Suprapubic skin (tissue), 4 donors: ENCODE measurements at regions not wholly inside any gene's neighbourhood (a gene's known extent, or its start where the extent isn't known, plus 50 kb on each side); places are given as distances from the start of the nearest gene placed in this dataset.

Experiments used
- DNase-seq, 2 donors: peaks; one replicate each; pipeline ENCODE4 v3.0.0-alpha.2; 2019; ENCODE audit warnings: low spot score in 2 of 2
- H3K27ac ChIP-seq: fragments of 200-600 bp; sonication (generic); one replicate; pipeline ENCODE4 v1.5.1; 2019
- H3K27me3 ChIP-seq: fragments of 200-600 bp; sonication (generic); one replicate; pipeline ENCODE4 v1.5.1; 2019
- H3K36me3 ChIP-seq: fragments of 200-600 bp; sonication (generic); one replicate; pipeline ENCODE4 v1.5.1; 2019
- H3K4me1 ChIP-seq: fragments of 200-600 bp; sonication (generic); one replicate; pipeline ENCODE4 v1.5.1; 2019
- H3K4me3 ChIP-seq: fragments of 200-600 bp; sonication (generic); one replicate; pipeline ENCODE4 v1.5.1; 2019; ENCODE audit warnings: mild to moderate bottlenecking
- H3K9me3 ChIP-seq: fragments of 200-600 bp; sonication (generic); one replicate; pipeline ENCODE4 v1.5.1; 2019
- EP300 ChIP-seq: sonication (generic); formaldehyde crosslinking; IDR thresholded peaks from one replicate; pipeline ENCODE4 v1.6.1; 2017; ENCODE audit warnings: antibody characterized with exemption
- POLR2A ChIP-seq, 2 donors: fragments of 450-650 bp; IDR thresholded peaks; one replicate each; pipeline ENCODE4 v1.6.1; 2017; ENCODE audit warnings: antibody characterized with exemption in 2 of 2, mild to moderate bottlenecking in 2 of 2, moderate library complexity in 2 of 2
- POLR2AphosphoS5 ChIP-seq, 3 donors: sonication (generic); formaldehyde crosslinking; IDR thresholded peaks; one replicate each; pipeline ENCODE4 v1.6.1; 2017; ENCODE audit warnings: antibody characterized with exemption in 3 of 3
- WGBS: methylation state at CpG from one replicate; pipeline ENCODE4 v1.1.5; 2018; 5-methylcytosine and 5-hydroxymethylcytosine counted together
- TF ChIP-seq, protein P1 (sequence below), 2 donors: fragments of 200-600 bp in 1 of 2; fragments of 450-650 bp in 1 of 2; sonication (generic) in 1 of 2; IDR thresholded peaks; one replicate each; pipeline ENCODE4 v1.5.1; 2016 to 2019; ENCODE audit warnings: antibody characterized with exemption in 2 of 2, mild to moderate bottlenecking in 1 of 2, moderate library complexity in 1 of 2

DNA sequence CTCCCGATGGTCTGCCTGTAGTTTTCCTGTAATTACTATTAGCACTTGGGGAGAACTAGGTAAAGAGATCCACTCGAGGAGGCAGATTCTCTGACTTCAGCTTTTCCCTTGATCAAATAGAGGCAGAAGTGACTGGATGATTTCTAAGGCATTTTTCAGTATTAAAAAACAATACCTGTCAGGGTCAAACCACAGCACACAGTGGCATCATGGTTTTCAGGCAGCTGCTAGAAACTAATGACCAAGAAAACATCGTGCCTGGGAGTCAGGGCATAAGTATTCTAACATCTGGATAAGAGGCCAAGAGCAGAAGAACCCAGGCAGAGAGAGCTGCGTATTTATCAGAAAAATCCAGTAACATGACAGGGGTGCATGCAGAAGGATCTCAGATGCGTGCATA lies 419.9 kb downstream of the TUSC7 start:
- 61% methylated on average over 5 of the region's 5 CpGs for WGBS
- H3K4me3 ChIP-seq = no peak overlapping the region
- TF ChIP-seq POLR2A (IDR thresholded peaks at IDR 0.05) = no peak
- TF ChIP-seq, protein P1, sequence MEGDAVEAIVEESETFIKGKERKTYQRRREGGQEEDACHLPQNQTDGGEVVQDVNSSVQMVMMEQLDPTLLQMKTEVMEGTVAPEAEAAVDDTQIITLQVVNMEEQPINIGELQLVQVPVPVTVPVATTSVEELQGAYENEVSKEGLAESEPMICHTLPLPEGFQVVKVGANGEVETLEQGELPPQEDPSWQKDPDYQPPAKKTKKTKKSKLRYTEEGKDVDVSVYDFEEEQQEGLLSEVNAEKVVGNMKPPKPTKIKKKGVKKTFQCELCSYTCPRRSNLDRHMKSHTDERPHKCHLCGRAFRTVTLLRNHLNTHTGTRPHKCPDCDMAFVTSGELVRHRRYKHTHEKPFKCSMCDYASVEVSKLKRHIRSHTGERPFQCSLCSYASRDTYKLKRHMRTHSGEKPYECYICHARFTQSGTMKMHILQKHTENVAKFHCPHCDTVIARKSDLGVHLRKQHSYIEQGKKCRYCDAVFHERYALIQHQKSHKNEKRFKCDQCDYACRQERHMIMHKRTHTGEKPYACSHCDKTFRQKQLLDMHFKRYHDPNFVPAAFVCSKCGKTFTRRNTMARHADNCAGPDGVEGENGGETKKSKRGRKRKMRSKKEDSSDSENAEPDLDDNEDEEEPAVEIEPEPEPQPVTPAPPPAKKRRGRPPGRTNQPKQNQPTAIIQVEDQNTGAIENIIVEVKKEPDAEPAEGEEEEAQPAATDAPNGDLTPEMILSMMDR (IDR thresholded peaks at IDR 0.05) = no peak
- TF ChIP-seq EP300 = no peak
- no peak for TF ChIP-seq POLR2AphosphoS5 (IDR thresholded peaks at IDR 0.05)
- H3K4me1 ChIP-seq = no peaks in the 10 kb centered on the region
- H3K27ac ChIP-seq = no peak overlapping the region
- H3K9me3 ChIP-seq = no peaks in the 10 kb centered on the region
- no peaks in the 10 kb centered on the region for H3K27me3 ChIP-seq
- no peak for DNase-seq
- H3K36me3 ChIP-seq = no peaks in the 10 kb centered on the region

DNA sequence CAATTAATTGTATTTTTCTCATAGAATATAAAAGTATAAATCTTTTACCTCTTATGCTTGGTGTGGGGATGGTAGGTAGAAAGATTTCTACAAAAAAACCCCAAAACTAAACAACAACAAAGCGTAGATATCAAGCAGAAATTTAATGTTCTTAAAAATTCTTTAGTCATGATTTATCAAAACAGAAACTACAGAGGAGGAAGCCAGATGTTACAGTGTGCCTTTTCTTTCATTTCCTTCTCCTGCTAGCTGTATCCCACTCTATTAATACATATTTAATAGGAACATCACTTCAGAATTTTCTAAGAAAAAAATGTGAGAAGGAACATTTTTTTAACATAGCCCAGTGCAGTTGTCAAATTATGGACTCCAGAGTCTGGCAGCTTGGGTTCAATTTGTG lies 420.6 kb downstream of the TUSC7 start:
- Histone ChIP-seq H3K27ac (no peak overlapping the region), H3K36me3 (no peaks in the 10 kb centered on the region), H3K9me3 (no peaks in the 10 kb centered on the region), H3K4me3 (no peak overlapping the region), H3K4me1 (no peaks in the 10 kb centered on the region), H3K27me3 (no peaks in the 10 kb centered on the region)
- DNase-seq = no peak
- 0% methylated on average over 1 of the region's 1 CpG for WGBS
- TF ChIP-seq, protein P1 (IDR thresholded peaks at IDR 0.05) = no peak
- TF ChIP-seq POLR2A (IDR thresholded peaks at IDR 0.05) (no peak), EP300 (no peak), POLR2AphosphoS5 (IDR thresholded peaks at IDR 0.05) (no peak)

DNA sequence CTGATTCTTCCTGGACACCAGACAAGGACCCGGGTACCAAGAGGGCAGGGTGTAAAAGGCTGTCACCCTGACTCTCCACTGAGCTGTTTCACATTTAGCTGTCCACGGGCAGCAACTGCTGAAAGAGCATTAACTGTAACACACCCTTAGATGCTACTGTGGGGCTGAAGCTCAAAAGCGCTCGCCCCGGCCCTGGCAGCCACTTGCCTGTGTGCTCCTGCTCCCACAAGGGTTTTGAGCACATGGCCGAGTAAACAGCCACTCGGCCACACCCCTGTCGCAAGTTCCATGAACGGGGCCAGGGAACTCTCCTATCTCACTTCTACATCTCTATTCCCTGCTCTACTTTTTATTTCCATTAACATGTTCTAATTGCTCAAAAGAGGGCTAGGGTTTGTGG lies 421.7 kb downstream of the TUSC7 start:
- H3K27ac ChIP-seq = no peak overlapping the region
- H3K36me3 ChIP-seq = no peaks in the 10 kb centered on the region
- no peak overlapping the region for H3K4me3 ChIP-seq
- no peaks in the 10 kb centered on the region for H3K27me3 ChIP-seq
- H3K4me1 ChIP-seq = no peaks in the 10 kb centered on the region
- 36% methylated on average over 9 of the region's 9 CpGs for WGBS
- TF ChIP-seq POLR2A (IDR thresholded peaks at IDR 0.05) = no peak
- H3K9me3 ChIP-seq = no peaks in the 10 kb centered on the region
- no peak for DNase-seq

DNA sequence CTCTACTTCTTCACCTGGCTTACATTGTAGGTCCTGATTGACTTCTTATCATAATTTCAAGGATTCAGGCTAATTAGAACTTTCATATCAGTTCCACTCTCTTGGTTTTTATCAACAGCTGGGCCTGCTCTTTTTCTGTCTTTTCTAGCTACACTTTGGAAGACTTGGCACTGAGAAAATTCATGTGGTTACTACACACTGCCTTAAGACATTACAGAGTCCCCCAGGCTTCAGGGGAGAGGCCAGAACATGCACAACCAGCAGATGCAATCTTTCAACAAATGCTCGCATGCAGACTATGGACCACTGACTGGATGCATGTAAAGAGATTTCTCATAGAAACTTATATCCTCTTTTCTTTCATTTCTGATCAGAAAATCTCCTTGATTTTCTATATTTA lies 423.5 kb downstream of the TUSC7 start:
- WGBS = 83% methylated on average over 1 of the region's 1 CpG
- Histone ChIP-seq H3K4me1 (no peaks in the 10 kb centered on the region), H3K27me3 (no peaks in the 10 kb centered on the region), H3K9me3 (no peaks in the 10 kb centered on the region), H3K4me3 (no peak overlapping the region), H3K36me3 (no peaks in the 10 kb centered on the region), H3K27ac (no peak overlapping the region)
- TF ChIP-seq, protein P1 (IDR thresholded peaks at IDR 0.05) = no peak
- TF ChIP-seq POLR2A (IDR thresholded peaks at IDR 0.05) = no peak
- TF ChIP-seq EP300 = no peak
- no peak for TF ChIP-seq POLR2AphosphoS5 (IDR thresholded peaks at IDR 0.05)
- no peak for DNase-seq

DNA sequence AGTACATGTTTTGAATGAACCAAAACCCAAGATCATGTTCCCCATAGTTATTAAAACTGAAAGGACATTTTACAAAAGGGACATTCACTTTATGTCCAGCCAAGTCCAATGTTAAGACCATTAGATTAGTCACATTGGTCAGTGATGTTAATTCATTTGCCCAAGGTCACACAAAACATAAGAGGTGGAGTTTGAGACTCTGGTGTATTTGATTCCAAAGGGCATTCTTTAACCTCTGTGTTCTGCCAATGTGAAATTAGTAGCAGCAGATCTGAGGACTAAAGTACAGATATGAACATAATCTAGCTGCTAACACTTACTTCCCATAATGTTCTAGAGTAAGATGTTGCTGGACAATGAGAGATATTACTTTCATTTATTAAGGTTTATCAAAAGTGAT lies 425.6 kb downstream of the TUSC7 start:
- Histone ChIP-seq H3K4me3 (no peak overlapping the region), H3K9me3 (no peaks in the 10 kb centered on the region), H3K36me3 (no peaks in the 10 kb centered on the region), H3K27ac (no peak overlapping the region), H3K4me1 (no peaks in the 10 kb centered on the region), H3K27me3 (no peaks in the 10 kb centered on the region)
- no peak for DNase-seq
- no peak for TF ChIP-seq EP300
- TF ChIP-seq POLR2A (IDR thresholded peaks at IDR 0.05) = no peak
- TF ChIP-seq POLR2AphosphoS5 (IDR thresholded peaks at IDR 0.05) = no peak
- TF ChIP-seq, protein P1 (IDR thresholded peaks at IDR 0.05) = no peak

DNA sequence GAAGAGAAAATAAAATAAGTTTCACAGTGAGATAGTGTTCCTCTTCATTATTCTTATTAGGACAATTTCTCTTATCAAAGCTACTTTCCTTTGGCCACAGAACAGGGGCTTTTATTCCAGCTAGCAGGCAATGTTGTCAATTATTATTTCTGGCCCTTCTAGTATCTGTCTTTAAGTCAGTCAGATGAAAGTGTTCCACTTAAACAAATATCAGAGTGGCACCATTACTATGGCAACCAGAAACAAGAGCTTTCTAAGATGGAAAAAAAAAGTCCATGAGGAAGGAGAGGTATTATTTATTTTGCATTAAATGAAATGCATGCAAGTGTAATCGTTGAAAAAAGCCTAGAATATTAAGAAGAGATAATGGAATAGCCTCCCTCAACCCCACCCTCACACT lies 426.4 kb downstream of the TUSC7 start:
- TF ChIP-seq EP300 (no peak), POLR2AphosphoS5 (IDR thresholded peaks at IDR 0.05) (no peak), POLR2A (IDR thresholded peaks at IDR 0.05) (no peak)
- TF ChIP-seq, protein P1 (IDR thresholded peaks at IDR 0.05) = no peak
- Histone ChIP-seq H3K4me3 (no peak overlapping the region), H3K4me1 (no peaks in the 10 kb centered on the region), H3K9me3 (no peaks in the 10 kb centered on the region), H3K27ac (no peak overlapping the region), H3K36me3 (no peaks in the 10 kb centered on the region), H3K27me3 (no peaks in the 10 kb centered on the region)
- no peak for DNase-seq
- 81% methylated on average over 1 of the region's 1 CpG for WGBS
